ENCODE measurements at regions not wholly inside any gene's neighbourhood (a gene's known extent, or its start where the extent isn't known, plus 50 kb on each side); places are given as distances from the start of the nearest gene placed in this dataset.

DNA sequence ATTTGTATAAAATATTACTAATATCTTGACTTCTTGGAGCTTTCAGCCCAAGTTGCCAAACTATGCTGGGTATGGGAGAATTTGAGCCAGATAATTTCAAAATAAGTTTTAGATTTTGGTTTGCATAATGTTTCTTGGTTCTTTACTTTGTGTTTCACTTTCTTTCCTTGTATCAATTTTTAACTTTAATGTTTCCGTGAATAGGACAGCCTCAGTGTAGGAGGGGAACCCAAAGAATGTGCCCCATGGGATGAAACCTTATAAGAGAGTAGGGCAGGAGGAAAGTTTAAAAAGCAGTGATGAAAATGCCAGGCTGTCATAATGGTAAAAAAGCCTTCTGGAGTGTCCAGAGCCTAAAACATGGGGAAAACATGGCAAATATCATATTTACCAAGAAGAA lies 252.4 kb upstream of the IRAK1BP1 start:
- Histone ChIP-seq H3K27me3 (ENCODE audit: control insufficient read depth in 2 of 2, insufficient read depth in 2 of 2, low read length in 2 of 2) (no peaks in the 10 kb centered on the region), H3K36me3 (ENCODE audit: control insufficient read depth in 2 of 3, insufficient read depth in 3 of 3, low read length in 3 of 3) (no peaks in the 10 kb centered on the region), H3K4me3 (ENCODE audit: low read length) (no peak overlapping the region), H3K27ac (ENCODE audit: low read depth, low read length) (no peak overlapping the region), H3K9me3 (ENCODE audit: control insufficient read depth in 2 of 3, low read length in 3 of 3) (no peaks in the 10 kb centered on the region), H3K4me1 (ENCODE audit: control insufficient read depth in 2 of 2, insufficient read depth in 2 of 2, low read length in 2 of 2) (no peaks in the 10 kb centered on the region)
- Mint-ChIP-seq H3K4me3 (no peak overlapping the region), H3K36me3 (no peaks in the 10 kb centered on the region), H3K27me3 (peaks cover 0 to 11% (median 6%) of the 10 kb centered on the region in 5 donors), H3K4me1 (no peaks in the 10 kb centered on the region), H3K27ac (no peak overlapping the region), H3K9me3 (no peaks in the 10 kb centered on the region)
- ChIA-PET CTCF (no interaction called here), POLR2A (no interaction called here)
- DNase-seq, result no peak
- no peak for ATAC-seq
- intact Hi-C loops (cut with micrococcal nuclease), result no loop called here

DNA sequence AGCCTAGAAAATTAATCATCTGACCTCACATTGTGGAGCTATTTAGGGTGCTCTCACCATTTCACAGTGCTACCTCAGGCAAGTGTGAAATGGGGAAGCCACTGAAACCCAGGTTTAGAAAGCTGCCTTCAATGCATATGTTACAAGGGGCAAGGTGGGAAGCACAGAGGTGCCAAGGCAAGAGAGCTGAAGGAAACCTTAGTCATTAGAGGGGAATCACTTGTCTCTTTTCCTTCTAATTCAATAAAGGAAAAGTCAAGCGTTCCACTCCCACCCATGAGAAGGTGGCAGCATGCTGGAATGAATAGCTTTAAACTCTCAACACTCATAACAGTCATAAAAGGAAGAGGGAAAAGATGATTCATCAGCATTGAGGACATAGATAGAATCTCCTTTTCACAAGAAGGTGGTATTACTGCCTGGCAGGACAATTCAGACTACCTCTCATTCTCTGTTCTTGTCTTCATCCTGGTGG lies 251.9 kb upstream of the IRAK1BP1 start:
- Histone ChIP-seq H3K36me3 (ENCODE audit: control insufficient read depth in 2 of 3, insufficient read depth in 3 of 3, low read length in 3 of 3) (no peaks in the 10 kb centered on the region), H3K9me3 (ENCODE audit: control insufficient read depth in 2 of 3, low read length in 3 of 3) (no peaks in the 10 kb centered on the region), H3K4me3 (ENCODE audit: low read length) (no peak overlapping the region), H3K27me3 (ENCODE audit: control insufficient read depth in 2 of 2, insufficient read depth in 2 of 2, low read length in 2 of 2) (no peaks in the 10 kb centered on the region), H3K4me1 (ENCODE audit: control insufficient read depth in 2 of 2, insufficient read depth in 2 of 2, low read length in 2 of 2) (no peaks in the 10 kb centered on the region), H3K27ac (ENCODE audit: low read depth, low read length) (no peak overlapping the region)
- Mint-ChIP-seq H3K9me3 (no peaks in the 10 kb centered on the region), H3K4me3 (no peak overlapping the region), H3K36me3 (no peaks in the 10 kb centered on the region), H3K27ac (no peak overlapping the region), H3K27me3 (peaks cover 0 to 11% (median 6%) of the 10 kb centered on the region in 5 donors), H3K4me1 (no peaks in the 10 kb centered on the region)
- ATAC-seq (no peak), DNase-seq (no peak)
- ChIA-PET POLR2A (no interaction called here), CTCF (no interaction called here)
- intact Hi-C loops (cut with micrococcal nuclease), result no loop called here

DNA sequence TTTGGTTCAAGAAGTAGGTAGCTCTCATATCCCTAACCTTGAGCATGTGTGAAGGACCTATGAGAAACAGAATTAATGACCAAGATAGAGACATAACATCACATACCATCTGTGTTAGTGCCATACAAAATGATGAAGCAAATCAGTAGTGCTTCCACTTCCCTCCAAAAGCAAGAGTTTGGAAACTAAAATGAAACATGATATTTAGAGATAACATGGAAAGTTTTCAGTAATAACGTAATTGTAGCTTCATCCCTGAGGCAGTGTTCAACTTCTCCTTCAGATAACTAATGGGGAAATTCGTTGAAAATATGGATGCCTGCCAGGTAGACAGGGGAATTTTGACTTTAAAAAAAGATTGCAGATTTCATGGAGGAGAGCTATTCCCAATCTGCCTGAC lies 248.4 kb upstream of the IRAK1BP1 start:
- no peaks in the 10 kb centered on the region for H3K4me1 Mint-ChIP-seq
- Histone ChIP-seq H3K4me1 (ENCODE audit: control insufficient read depth in 2 of 2, insufficient read depth in 2 of 2, low read length in 2 of 2) (no peaks in the 10 kb centered on the region), H3K27me3 (ENCODE audit: control insufficient read depth in 2 of 2, insufficient read depth in 2 of 2, low read length in 2 of 2) (no peaks in the 10 kb centered on the region), H3K27ac (ENCODE audit: low read depth, low read length) (no peak overlapping the region), H3K9me3 (ENCODE audit: control insufficient read depth in 2 of 3, low read length in 3 of 3) (no peaks in the 10 kb centered on the region), H3K4me3 (ENCODE audit: low read length) (no peak overlapping the region), H3K36me3 (ENCODE audit: control insufficient read depth in 2 of 3, insufficient read depth in 3 of 3, low read length in 3 of 3) (no peaks in the 10 kb centered on the region)
- no peaks in the 10 kb centered on the region for H3K9me3 Mint-ChIP-seq
- DNase-seq (no peak), ATAC-seq (no peak)
- no peak overlapping the region for H3K27ac Mint-ChIP-seq
- H3K4me3 Mint-ChIP-seq, result no peak overlapping the region
- ChIA-PET POLR2A (no interaction called here), CTCF (no interaction called here)
- no peaks in the 10 kb centered on the region for H3K36me3 Mint-ChIP-seq
- intact Hi-C loops (cut with micrococcal nuclease), result no loop called here
- peaks cover 0 to 11% (median 4%) of the 10 kb centered on the region in 5 donors for H3K27me3 Mint-ChIP-seq

DNA sequence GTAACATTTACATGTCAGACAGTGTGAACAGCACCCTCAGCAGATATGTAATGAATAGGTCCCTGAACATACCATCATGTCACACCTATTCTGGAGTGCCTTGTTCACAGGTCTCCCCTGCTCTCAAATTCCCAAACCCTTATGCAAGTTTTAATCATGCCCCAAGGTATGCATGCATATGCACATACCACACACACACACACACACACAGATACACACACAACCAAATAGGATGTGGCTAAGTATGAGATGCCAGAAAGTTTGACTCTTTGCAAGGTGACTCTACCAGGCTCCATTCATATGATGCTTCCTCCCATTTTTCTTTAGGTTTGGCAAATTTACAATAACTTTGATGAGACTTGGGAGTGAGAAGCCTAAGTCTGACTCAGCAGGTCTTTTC lies 243.8 kb upstream of the IRAK1BP1 start:
- H3K4me3 Mint-ChIP-seq, result no peak overlapping the region
- no peak overlapping the region for H3K27ac Mint-ChIP-seq
- H3K36me3 Mint-ChIP-seq, result no peaks in the 10 kb centered on the region
- peaks cover 0 to under 1% (median 0%) of the 10 kb centered on the region in 11 donors for H3K9me3 Mint-ChIP-seq
- Histone ChIP-seq H3K9me3 (ENCODE audit: control insufficient read depth in 2 of 3, low read length in 3 of 3) (no peaks in the 10 kb centered on the region), H3K27ac (ENCODE audit: low read depth, low read length) (no peak overlapping the region), H3K4me3 (ENCODE audit: low read length) (no peak overlapping the region), H3K4me1 (ENCODE audit: control insufficient read depth in 2 of 2, insufficient read depth in 2 of 2, low read length in 2 of 2) (no peaks in the 10 kb centered on the region), H3K27me3 (ENCODE audit: control insufficient read depth in 2 of 2, insufficient read depth in 2 of 2, low read length in 2 of 2) (no peaks in the 10 kb centered on the region), H3K36me3 (ENCODE audit: control insufficient read depth in 2 of 3, insufficient read depth in 3 of 3, low read length in 3 of 3) (no peaks in the 10 kb centered on the region)
- no peak for ATAC-seq
- intact Hi-C loops (cut with micrococcal nuclease), result no loop called here
- H3K27me3 Mint-ChIP-seq, result peaks cover 0 to 5% (median 2%) of the 10 kb centered on the region in 5 donors
- no peak for DNase-seq
- ChIA-PET CTCF (no interaction called here), POLR2A (no interaction called here)
- no peaks in the 10 kb centered on the region for H3K4me1 Mint-ChIP-seq

DNA sequence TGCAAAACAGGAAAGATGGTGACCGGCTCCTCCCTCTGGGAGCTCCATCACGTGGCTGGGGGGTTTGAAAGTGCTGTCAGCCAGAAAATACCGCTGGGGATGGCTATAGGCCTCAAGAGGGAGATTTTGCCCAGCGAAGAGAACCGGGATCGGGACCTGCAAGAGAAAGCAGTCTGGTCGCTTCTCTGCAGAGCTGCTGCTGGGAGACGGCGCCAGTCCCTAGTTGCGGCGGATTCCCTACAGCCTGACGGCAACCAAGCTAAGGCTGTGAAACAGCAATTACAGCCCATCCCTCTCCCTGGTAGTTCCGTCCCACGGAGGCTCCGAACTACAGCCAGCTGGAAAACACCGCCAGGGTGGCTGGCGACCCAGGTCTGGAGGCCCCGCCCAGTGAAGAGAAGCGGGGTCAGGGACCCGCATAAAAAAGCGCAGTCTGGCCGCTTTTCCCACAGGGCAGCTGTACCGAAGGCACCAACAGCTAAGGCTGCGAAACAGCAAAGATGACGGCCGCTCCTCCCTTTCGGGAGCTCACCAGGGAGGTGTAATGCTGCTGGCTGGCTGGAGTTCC lies 238.1 kb upstream of the IRAK1BP1 start:
- H3K9me3 Mint-ChIP-seq, result peaks cover 0 to 4% (median 0%) of the 10 kb centered on the region in 11 donors
- DNase-seq, result no peak
- H3K36me3 Mint-ChIP-seq, result no peaks in the 10 kb centered on the region
- no peaks in the 10 kb centered on the region for H3K27me3 ChIP-seq (ENCODE audit: control insufficient read depth in 2 of 2, insufficient read depth in 2 of 2, low read length in 2 of 2)
- POLR2A ChIA-PET, result no interaction called here
- intact Hi-C loops (cut with micrococcal nuclease), result no loop called here
- peaks cover 0 to 25% (median 14%) of the 10 kb centered on the region in 5 donors for H3K27me3 Mint-ChIP-seq
- CTCF ChIA-PET, result no interaction called here
- H3K4me3 ChIP-seq (ENCODE audit: low read length), result no peak overlapping the region
- H3K9me3 ChIP-seq (ENCODE audit: control insufficient read depth in 2 of 3, low read length in 3 of 3), result no peaks in the 10 kb centered on the region
- H3K36me3 ChIP-seq (ENCODE audit: control insufficient read depth in 2 of 3, insufficient read depth in 3 of 3, low read length in 3 of 3), result no peaks in the 10 kb centered on the region
- no peak for ATAC-seq
- H3K27ac ChIP-seq (ENCODE audit: low read depth, low read length), result no peak overlapping the region
- H3K4me1 Mint-ChIP-seq, result no peaks in the 10 kb centered on the region
- H3K27ac Mint-ChIP-seq, result no peak overlapping the region
- H3K4me1 ChIP-seq (ENCODE audit: control insufficient read depth in 2 of 2, insufficient read depth in 2 of 2, low read length in 2 of 2), result no peaks in the 10 kb centered on the region
- no peak overlapping the region for H3K4me3 Mint-ChIP-seq

DNA sequence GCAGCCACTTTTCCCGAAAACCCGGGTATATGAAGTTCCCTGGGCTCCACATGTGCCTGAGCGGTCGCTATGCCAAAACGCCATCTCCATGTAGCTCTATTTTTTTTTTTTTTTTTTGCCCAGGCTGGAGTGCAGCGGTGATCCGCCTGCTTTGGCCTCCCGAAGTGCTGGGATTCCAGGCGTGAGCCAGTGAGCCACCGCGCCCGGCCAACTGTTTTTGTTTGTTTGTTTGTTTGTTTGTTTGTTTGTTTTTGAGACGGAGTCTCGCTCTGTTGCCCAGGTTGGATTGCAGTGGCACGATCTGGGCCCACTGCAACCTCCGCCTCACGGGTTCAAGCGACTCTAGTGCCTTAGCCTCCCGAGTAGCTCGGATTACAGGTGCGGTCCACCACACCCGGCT lies 237.5 kb upstream of the IRAK1BP1 start:
- H3K27me3 Mint-ChIP-seq, result peaks cover 0 to 25% (median 14%) of the 10 kb centered on the region in 5 donors
- H3K4me3 Mint-ChIP-seq, result no peak overlapping the region
- ChIA-PET POLR2A (no interaction called here), CTCF (interaction anchor here (0.7 kb wide), 1 partner anchor 1076 kb away, joined by 3 read pairs; no protein-coding TSS in a partner anchor)
- H3K4me1 Mint-ChIP-seq, result no peaks in the 10 kb centered on the region
- Histone ChIP-seq H3K4me1 (ENCODE audit: control insufficient read depth in 2 of 2, insufficient read depth in 2 of 2, low read length in 2 of 2) (no peaks in the 10 kb centered on the region), H3K27ac (ENCODE audit: low read depth, low read length) (no peak overlapping the region), H3K4me3 (ENCODE audit: low read length) (no peak overlapping the region), H3K36me3 (ENCODE audit: control insufficient read depth in 2 of 3, insufficient read depth in 3 of 3, low read length in 3 of 3) (no peaks in the 10 kb centered on the region), H3K9me3 (ENCODE audit: control insufficient read depth in 2 of 3, low read length in 3 of 3) (no peaks in the 10 kb centered on the region), H3K27me3 (ENCODE audit: control insufficient read depth in 2 of 2, insufficient read depth in 2 of 2, low read length in 2 of 2) (no peaks in the 10 kb centered on the region)
- H3K27ac Mint-ChIP-seq, result no peak overlapping the region
- H3K9me3 Mint-ChIP-seq, result peaks cover 0 to 4% (median 0%) of the 10 kb centered on the region in 11 donors
- intact Hi-C loops (cut with micrococcal nuclease), result no loop called here
- H3K36me3 Mint-ChIP-seq, result no peaks in the 10 kb centered on the region
- DNase-seq (no peak), ATAC-seq (no peak)

DNA sequence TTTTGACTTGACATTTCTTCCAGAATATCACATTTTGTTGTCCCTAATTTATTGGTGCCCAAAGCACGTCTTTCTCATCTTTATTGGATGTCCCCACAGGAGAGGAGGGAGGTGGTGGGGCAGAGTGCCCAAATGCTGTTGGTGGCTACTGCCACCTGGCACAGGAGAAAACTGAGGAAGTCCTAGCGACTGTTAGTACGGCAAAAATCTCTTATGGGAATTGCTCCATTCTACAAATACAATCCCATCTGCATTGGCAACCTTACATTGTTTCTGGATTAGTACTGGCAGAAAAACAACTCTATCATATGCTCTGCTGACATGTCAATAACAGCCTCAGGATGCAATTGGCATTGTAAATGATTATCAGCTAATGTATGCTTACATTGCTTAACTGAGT lies 235.4 kb upstream of the IRAK1BP1 start:
- no peak for ATAC-seq
- POLR2A ChIA-PET, result no interaction called here

More for the DNA sequence above, 235.4 kb upstream of the IRAK1BP1 start:
- H3K4me3 ChIP-seq (ENCODE audit: low read length), result no peak overlapping the region
- CTCF ChIA-PET, result no interaction called here
- no peaks in the 10 kb centered on the region for H3K36me3 ChIP-seq (ENCODE audit: control insufficient read depth in 2 of 3, insufficient read depth in 3 of 3, low read length in 3 of 3)
- H3K4me1 ChIP-seq (ENCODE audit: control insufficient read depth in 2 of 2, insufficient read depth in 2 of 2, low read length in 2 of 2), result no peaks in the 10 kb centered on the region
- peaks cover 0 to 4% (median 0%) of the 10 kb centered on the region in 11 donors for H3K9me3 Mint-ChIP-seq
- H3K27me3 ChIP-seq (ENCODE audit: control insufficient read depth in 2 of 2, insufficient read depth in 2 of 2, low read length in 2 of 2), result no peaks in the 10 kb centered on the region
- H3K36me3 Mint-ChIP-seq, result no peaks in the 10 kb centered on the region
- H3K27me3 Mint-ChIP-seq, result peaks cover 0 to 25% (median 14%) of the 10 kb centered on the region in 5 donors
- H3K27ac Mint-ChIP-seq, result no peak overlapping the region
- no peak overlapping the region for H3K4me3 Mint-ChIP-seq
- no peak overlapping the region for H3K27ac ChIP-seq (ENCODE audit: low read depth, low read length)
- no peak for DNase-seq
- no peaks in the 10 kb centered on the region for H3K9me3 ChIP-seq (ENCODE audit: control insufficient read depth in 2 of 3, low read length in 3 of 3)
- intact Hi-C loops (cut with micrococcal nuclease), result no loop called here
- H3K4me1 Mint-ChIP-seq, result no peaks in the 10 kb centered on the region

All from naive thymus-derived CD4-positive, alpha-beta T cell (primary cell).